GM19328 (cell line): ENCODE measurements at regions not wholly inside any gene's neighbourhood (a gene's known extent, or its start where the extent isn't known, plus 50 kb on each side); places are given as distances from the start of the nearest gene placed in this dataset.
"Not testable (repeated sequence)": the region's sequence is repeated elsewhere in the genome, so short reads cannot be mapped to it uniquely, and the experiment has no call there.

ENCODE experiments used
- ATAC-seq: cut with Tn5 transposase; IDR thresholded peaks from one replicate; pipeline ENCODE4 v1.9.1; 2021; ENCODE audit warnings: mild to moderate bottlenecking, moderate library complexity; ENCODE audit not compliant: unreplicated experiment

- ATAC-seq = no peak
These were observed 50.7 kb upstream of the TNFSF4 start for GRCh38 chr1:173257805-173258204.

DNA sequence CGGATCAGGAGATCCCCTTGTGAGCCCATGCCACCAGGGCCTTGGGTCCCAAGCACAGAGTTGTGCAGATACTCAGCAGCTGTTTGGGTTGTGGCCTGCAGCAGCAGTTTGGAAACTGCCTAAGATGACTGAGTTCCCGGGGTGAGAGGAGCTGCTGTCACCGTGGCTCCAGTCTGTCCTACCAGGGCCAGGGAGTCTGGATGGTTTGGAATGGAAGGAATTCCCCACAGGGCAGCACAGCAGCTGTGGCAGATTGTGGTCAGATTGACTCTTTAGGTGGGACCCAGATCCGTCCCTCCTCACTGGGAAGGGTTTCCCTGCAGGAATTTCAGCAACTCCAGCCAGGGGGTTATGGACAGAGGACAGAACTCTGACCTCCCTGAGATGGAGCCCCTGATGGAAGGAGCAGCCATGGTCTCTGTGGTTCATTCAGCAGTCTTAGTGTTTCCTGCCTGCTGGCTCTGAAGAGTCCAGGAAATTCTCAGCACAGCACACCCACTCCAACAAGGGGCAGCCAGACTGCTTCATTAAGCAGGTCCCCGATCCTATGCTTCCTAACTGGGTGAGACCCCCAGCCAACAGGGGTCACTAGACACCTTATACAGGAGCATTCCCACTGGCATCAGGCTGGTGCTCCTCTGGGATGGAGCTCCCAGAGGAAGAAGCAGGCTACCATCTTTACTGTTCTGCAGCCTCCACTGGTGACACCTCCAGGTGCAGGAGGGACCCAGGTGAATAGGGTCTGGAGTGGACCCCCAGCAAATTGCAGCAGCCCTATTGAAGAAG is 51.5 kb upstream of the TNFSF4 start:
- no peak for ATAC-seq

GRCh38 chr1:173260329-173260728 is 53.2 kb upstream of the TNFSF4 start:
- ATAC-seq = not testable (repeated sequence)

GRCh38 chr1:173266841-173267240 is 59.7 kb upstream of the TNFSF4 start:
- no peak for ATAC-seq

DNA sequence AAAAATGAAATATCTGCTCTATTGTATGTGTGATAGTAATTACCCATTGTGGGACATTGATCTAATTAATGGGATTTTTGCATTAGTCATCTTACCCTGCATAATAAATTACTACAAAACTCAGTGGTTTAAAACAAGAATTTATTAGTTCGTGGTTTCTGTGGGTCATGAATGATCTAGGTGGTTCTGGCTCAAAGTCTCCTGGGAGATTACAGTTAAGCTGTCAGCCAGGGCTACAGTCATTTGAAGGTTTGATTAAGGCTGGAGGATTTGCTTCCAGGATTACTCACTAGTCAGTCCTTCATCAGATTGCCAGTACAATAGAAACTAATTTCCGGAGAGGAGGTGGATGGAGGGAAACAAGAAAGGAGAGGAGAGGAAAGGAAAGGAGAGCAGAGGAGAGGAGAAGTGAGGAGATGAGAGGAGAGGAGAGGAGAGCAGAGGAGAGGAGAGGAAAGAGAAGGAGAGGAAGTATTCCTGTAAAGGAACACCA is 60.4 kb upstream of the TNFSF4 start:
- no peak for ATAC-seq

DNA sequence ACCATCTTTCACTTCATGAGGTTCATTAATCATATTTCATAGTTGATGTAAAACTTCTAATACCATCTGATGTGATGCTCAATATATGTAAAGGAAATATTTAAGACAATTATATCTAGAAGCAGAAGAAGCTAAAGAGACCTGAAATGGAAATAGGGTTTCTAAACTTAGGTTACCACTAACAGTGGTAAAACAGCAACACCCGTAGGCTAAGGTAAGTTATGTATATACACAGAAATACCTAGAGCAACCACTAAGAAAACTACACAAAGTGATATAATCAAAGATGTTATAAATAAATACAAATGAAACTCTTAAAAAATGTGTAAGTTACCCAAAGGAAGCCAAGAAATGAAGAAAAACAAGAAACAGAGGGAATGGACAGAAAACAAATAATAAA is 61.1 kb upstream of the TNFSF4 start:
- no peak for ATAC-seq

DNA sequence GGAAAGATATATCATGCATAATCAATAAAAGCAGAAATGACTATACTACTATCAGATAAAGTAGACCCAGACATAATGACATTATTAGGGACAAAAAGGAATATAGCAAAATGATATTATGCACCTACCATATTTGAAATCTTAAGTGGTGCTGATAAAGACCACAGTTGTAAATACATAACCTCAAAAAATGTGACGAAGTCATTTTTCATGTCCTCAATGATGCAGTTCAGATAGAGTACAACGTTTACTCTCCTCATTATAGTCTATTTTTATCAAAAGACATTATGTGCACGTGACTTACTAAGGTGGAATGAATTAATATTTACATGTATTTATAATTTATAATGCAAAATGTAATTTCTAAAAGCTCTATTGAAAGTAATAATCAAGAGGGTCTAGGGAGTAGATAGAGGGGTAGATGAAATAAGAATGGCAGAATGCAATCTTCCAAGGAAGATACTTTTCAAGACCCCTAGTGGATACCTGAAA is 61.7 kb upstream of the TNFSF4 start:
- no peak for ATAC-seq

DNA sequence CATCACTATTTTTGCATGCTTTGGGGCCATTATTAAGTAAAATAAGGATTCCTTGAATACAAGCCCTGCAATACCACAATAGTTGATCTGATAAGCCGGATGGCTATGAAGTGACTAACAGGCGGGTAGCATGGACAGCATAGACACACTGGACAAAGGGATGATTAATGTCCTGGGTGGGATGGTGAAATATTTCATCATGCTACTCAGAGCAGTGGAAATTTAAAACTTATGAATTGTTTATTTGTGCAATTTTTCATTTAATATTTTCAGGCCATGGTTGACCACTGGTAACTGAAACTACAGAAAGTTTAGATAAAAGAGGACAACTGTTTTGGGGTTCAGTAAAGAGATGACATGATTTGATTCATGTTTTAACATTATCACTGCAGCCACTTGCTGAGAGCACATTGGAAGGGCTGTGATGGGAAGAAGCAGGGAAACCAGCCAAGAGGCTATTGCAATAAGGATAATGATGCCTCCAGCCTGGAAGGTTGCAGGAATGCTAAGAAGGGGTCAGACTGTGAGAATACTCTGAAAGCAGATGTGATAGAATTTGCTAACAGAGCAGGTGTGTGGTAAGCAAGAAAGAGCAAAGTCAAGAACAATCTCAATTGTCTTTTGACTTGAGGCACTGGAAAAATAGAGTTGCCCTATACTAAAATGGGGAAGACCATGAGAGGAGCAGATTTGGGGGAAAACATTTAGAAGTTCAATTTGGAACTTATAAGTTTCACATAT is 62.5 kb upstream of the TNFSF4 start:
- ATAC-seq = no peak

- ATAC-seq = no peak
These were observed 63.1 kb upstream of the TNFSF4 start for GRCh38 chr1:173270243-173270642.

DNA sequence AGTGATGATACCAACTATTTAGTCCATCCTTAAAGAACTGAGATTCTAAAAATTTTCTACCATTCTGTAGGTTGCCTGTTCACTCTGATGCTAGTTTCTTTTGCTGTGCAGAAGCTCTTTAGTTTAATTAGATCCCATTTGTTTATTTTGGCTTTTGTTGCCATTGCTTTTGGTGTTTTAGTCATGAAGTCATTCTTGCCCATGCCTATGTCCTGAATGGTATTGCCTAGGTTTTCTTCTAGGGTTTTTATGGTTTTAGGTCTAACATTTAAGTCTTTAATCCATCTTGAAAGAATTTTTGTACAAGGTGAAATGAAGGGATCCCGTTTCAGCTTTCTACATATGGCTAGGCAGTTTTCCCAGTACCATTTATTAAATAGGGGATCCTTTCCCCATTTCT is 63.9 kb upstream of the TNFSF4 start:
- not testable (repeated sequence) for ATAC-seq

- no peak for ATAC-seq
These were observed 68.4 kb upstream of the TNFSF4 start for GRCh38 chr1:173275496-173275895.

DNA sequence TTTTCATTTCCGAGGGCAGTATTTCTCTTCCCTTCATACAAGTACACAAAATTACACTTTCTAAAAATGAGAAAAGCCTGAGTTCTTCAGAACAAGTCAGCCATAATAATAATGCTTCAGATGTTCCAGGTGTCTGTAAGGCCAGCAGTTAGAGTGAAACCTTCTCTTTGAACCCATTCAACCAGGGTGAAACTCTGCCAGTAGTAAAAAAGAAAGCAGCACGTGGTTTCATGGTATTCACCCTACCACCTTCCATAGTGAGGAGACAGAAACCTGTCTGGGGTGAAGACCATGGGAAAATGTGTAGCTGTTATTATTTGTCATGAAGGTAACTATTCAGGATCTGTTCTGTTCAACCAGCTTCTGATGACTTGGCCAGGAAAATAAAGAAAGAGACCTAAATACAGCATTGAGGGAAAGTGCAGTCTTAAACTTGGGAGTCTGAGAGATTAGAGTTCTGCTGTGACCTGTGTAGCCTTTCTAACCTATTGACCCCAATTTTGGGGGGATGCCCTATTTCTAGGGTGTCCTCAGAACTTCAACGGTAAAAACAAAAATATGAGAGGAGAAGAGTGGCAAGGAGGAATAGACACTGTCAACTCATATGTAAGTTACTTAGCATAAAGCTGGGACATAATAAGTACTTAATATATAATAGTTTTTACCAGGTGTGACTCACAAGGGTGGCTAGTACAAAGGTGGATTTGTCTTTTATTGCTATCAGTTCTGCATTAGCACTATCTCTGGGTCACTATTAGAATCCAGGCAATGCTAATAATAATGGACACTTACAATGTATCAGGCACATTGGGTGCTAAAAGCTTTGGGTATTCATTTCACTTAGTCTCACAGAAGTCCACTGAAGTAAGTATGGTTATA is 70.0 kb upstream of the TNFSF4 start:
- ATAC-seq = peak; percentile 70

DNA sequence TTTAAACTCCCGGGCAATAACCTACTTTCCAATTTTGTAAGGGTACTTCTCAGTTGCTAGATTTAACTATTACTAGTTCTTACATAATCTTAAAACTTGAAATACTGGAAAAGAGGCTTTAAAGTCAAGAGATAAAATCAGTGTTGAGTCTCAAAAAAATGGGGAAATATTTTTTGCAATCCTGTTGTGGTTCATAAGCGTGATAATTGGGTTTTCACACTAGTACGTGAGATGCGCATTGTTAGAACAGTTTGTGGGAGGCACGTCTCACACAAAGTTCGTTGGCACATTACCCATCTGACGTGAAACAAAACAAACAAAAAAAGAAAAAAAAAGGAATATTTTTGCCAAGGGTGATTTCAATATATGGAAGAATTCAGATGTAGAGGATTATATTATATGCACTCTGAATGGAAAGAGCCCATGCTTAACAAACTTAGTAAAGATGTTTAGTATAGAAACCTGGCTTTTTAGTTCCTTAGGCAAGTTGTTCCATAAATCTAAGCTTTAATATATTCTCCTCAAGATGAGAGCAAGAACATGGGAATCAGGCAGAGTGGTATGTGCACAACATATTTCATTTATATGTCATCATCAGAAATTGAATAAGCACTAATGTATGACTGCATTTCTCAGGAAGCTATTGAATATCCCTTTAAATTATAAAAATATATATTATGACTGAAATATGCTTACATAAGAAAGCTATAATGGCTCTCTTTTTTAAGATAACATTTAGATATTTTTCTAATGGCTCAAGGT is 73.9 kb upstream of the TNFSF4 start:
- ATAC-seq = no peak

- no peak for ATAC-seq
These were observed 77.9 kb upstream of the TNFSF4 start for GRCh38 chr1:173285048-173285447.

GRCh38 chr1:173287785-173288184 is 80.7 kb upstream of the TNFSF4 start:
- no peak for ATAC-seq

GRCh38 chr1:173293756-173294155 is 86.6 kb upstream of the TNFSF4 start:
- no peak for ATAC-seq

DNA sequence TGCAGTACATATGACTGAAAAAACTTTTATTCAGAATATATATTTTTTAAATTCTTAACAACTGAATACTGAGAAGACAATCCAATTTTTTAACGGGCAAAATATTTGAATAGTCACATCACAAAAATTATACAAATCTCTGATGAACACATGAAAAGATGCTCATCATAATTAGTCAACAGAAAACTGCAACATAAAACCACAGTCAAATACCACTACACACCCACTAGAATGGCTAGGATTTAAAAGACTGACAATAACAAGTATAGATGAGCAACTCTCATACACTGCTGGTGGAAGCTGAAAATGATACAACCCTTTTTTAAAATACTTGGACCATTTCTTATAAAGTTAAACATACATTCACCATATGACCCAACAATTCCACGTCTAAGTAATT is 87.7 kb upstream of the TNFSF4 start:
- no peak for ATAC-seq

DNA sequence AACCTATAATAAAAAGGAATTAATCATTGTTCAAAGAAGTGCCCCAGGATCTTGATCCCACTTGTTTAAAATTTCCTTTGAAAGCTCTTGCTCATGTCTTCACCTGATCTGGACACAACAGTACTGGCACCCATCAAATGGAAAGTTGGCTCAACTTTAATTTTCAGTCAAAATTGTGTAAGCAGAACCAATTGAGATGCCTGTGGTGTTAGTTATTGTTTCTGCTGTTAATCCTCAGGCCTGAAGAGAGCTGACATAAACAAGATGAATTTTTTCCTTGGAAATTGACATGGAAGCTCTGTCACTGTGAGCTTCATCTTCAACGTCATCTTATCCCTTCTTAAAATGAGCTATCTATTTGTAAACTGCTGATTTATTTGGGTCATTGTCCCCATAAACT is 88.3 kb upstream of the TNFSF4 start:
- no peak for ATAC-seq

- no peak for ATAC-seq
These were observed 88.9 kb upstream of the TNFSF4 start for GRCh38 chr1:173295995-173296394.

DNA sequence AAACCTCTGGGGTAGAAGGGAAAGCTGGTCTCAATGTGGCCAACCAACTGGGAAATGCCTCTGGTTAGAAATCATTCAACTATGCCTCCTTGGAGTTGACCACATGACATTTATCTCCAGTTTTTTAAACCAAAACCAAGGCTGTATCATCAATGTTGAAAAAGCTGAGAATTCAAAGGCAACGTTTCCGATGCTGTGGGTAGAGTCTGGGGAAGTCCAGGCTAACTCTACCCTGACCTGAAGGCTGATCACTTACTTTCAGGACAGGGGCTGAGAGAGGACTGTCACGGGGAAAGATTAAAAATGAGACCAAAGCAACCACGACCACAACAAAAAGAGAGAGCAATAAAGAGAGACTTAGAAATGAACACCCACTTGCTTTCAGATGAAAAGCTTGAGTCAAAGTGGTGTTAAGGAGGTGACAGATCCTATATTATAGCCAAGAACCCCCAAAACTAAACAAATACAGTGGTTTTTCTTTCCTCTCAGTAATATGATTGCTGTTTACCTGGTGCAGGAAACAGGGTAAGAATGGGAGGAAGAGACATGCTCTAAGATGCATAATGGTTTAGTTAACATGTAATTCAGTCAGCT is 90.8 kb upstream of the TNFSF4 start:
- peak; percentile 89 for ATAC-seq
